ENCODE measurements at regions not wholly inside any gene's neighbourhood (a gene's known extent, or its start where the extent isn't known, plus 50 kb on each side); places are given as distances from the start of the nearest gene placed in this dataset.

- CTCF ChIA-PET: no interaction called here
- DNase-seq: no peak
- Mint-ChIP-seq H3K27me3 (peaks cover 13% of the 10 kb centered on the region), H3K4me3 (no peak overlapping the region), H3K27ac (no peak overlapping the region), H3K9me3 (no peaks in the 10 kb centered on the region), H3K36me3 (no peaks in the 10 kb centered on the region), H3K4me1 (no peaks in the 10 kb centered on the region)
These were observed 294.1 kb downstream of the CDCA7 start for GRCh38 chr2:173648816-173649215.

- H3K4me1 Mint-ChIP-seq: no peaks in the 10 kb centered on the region
- H3K36me3 Mint-ChIP-seq: no peaks in the 10 kb centered on the region
- CTCF ChIA-PET: interaction anchor here (0.5 kb wide), 1 partner anchor 15 kb away, joined by 3 read pairs; no protein-coding TSS in a partner anchor
- H3K27me3 Mint-ChIP-seq: peaks cover 18% of the 10 kb centered on the region
- DNase-seq: no peak
- H3K9me3 Mint-ChIP-seq: no peaks in the 10 kb centered on the region
- H3K27ac Mint-ChIP-seq: no peak overlapping the region
- no peak overlapping the region for H3K4me3 Mint-ChIP-seq
These were observed 295.0 kb downstream of the CDCA7 start for GRCh38 chr2:173649527-173650219.

GRCh38 chr2:173651891-173652290 lies 297.2 kb downstream of the CDCA7 start:
- CTCF ChIA-PET: no interaction called here
- H3K27ac Mint-ChIP-seq: no peak overlapping the region

GRCh38 chr2:173652311-173652710 lies 297.6 kb downstream of the CDCA7 start:
- CTCF ChIA-PET: no interaction called here
- H3K4me3 Mint-ChIP-seq: no peak overlapping the region
- no peaks in the 10 kb centered on the region for H3K36me3 Mint-ChIP-seq
- H3K27me3 Mint-ChIP-seq: peaks cover 14% of the 10 kb centered on the region
- no peaks in the 10 kb centered on the region for H3K9me3 Mint-ChIP-seq
- no peak overlapping the region for H3K27ac Mint-ChIP-seq
- no peak for DNase-seq
- no peaks in the 10 kb centered on the region for H3K4me1 Mint-ChIP-seq

More at GRCh38 chr2:173651891-173652290, 297.2 kb downstream of the CDCA7 start:
- Mint-ChIP-seq H3K9me3 (no peaks in the 10 kb centered on the region), H3K27me3 (peaks cover 14% of the 10 kb centered on the region), H3K4me1 (no peaks in the 10 kb centered on the region), H3K4me3 (no peak overlapping the region), H3K36me3 (no peaks in the 10 kb centered on the region)
- no peak for DNase-seq

- H3K4me3 Mint-ChIP-seq: no peak overlapping the region
- no peak overlapping the region for H3K27ac Mint-ChIP-seq
- H3K36me3 Mint-ChIP-seq: no peaks in the 10 kb centered on the region
- peaks cover 14% of the 10 kb centered on the region for H3K27me3 Mint-ChIP-seq
- CTCF ChIA-PET: no interaction called here
- no peak for DNase-seq
- H3K4me1 Mint-ChIP-seq: no peaks in the 10 kb centered on the region
- no peaks in the 10 kb centered on the region for H3K9me3 Mint-ChIP-seq
These were observed 298.2 kb downstream of the CDCA7 start for GRCh38 chr2:173652767-173653431.

GRCh38 chr2:173653432-173653805 lies 298.7 kb downstream of the CDCA7 start:
- Mint-ChIP-seq H3K4me1 (no peaks in the 10 kb centered on the region), H3K27me3 (peaks cover 14% of the 10 kb centered on the region), H3K27ac (no peak overlapping the region), H3K9me3 (no peaks in the 10 kb centered on the region), H3K4me3 (no peak overlapping the region), H3K36me3 (no peaks in the 10 kb centered on the region)
- DNase-seq: no peak
- CTCF ChIA-PET: no interaction called here

GRCh38 chr2:173654161-173654895 lies 299.7 kb downstream of the CDCA7 start:
- no peaks in the 10 kb centered on the region for H3K9me3 Mint-ChIP-seq
- CTCF ChIA-PET: no interaction called here
- no peaks in the 10 kb centered on the region for H3K36me3 Mint-ChIP-seq
- H3K4me3 Mint-ChIP-seq: no peak overlapping the region
- H3K4me1 Mint-ChIP-seq: no peaks in the 10 kb centered on the region
- DNase-seq: no peak
- H3K27ac Mint-ChIP-seq: no peak overlapping the region
- peaks cover 14% of the 10 kb centered on the region for H3K27me3 Mint-ChIP-seq

GRCh38 chr2:173654896-173655265 lies 300.2 kb downstream of the CDCA7 start:
- peaks cover 12% of the 10 kb centered on the region for H3K27me3 Mint-ChIP-seq
- H3K27ac Mint-ChIP-seq: no peak overlapping the region
- CTCF ChIA-PET: no interaction called here
- DNase-seq: no peak
- no peaks in the 10 kb centered on the region for H3K36me3 Mint-ChIP-seq
- no peaks in the 10 kb centered on the region for H3K4me1 Mint-ChIP-seq
- H3K9me3 Mint-ChIP-seq: no peaks in the 10 kb centered on the region
- no peak overlapping the region for H3K4me3 Mint-ChIP-seq

- no peak for DNase-seq
- Mint-ChIP-seq H3K27me3 (peaks cover 13% of the 10 kb centered on the region), H3K36me3 (no peaks in the 10 kb centered on the region), H3K4me1 (no peaks in the 10 kb centered on the region), H3K4me3 (no peak overlapping the region), H3K9me3 (no peaks in the 10 kb centered on the region), H3K27ac (no peak overlapping the region)
- CTCF ChIA-PET: no interaction called here
These were observed 301.4 kb downstream of the CDCA7 start for GRCh38 chr2:173656086-173656485.

GRCh38 chr2:173657996-173658717 lies 303.5 kb downstream of the CDCA7 start:
- no peak for DNase-seq
- CTCF ChIA-PET: no interaction called here
- Mint-ChIP-seq H3K4me3 (no peak overlapping the region), H3K36me3 (no peaks in the 10 kb centered on the region), H3K27ac (no peak overlapping the region), H3K4me1 (no peaks in the 10 kb centered on the region), H3K27me3 (peaks cover 17% of the 10 kb centered on the region), H3K9me3 (no peaks in the 10 kb centered on the region)

GRCh38 chr2:173658946-173659371 lies 304.3 kb downstream of the CDCA7 start:
- H3K4me3 Mint-ChIP-seq: no peak overlapping the region
- H3K27me3 Mint-ChIP-seq: peaks cover 20% of the 10 kb centered on the region
- H3K4me1 Mint-ChIP-seq: no peaks in the 10 kb centered on the region
- no peak for DNase-seq
- no peaks in the 10 kb centered on the region for H3K36me3 Mint-ChIP-seq
- no peak overlapping the region for H3K27ac Mint-ChIP-seq
- no peaks in the 10 kb centered on the region for H3K9me3 Mint-ChIP-seq
- CTCF ChIA-PET: interaction anchor here (1.1 kb wide), 1 partner anchor 9 kb away, joined by 3 read pairs; no protein-coding TSS in a partner anchor

- H3K9me3 Mint-ChIP-seq: no peaks in the 10 kb centered on the region
- H3K36me3 Mint-ChIP-seq: no peaks in the 10 kb centered on the region
- peaks cover 20% of the 10 kb centered on the region for H3K27me3 Mint-ChIP-seq
- no peak overlapping the region for H3K27ac Mint-ChIP-seq
- DNase-seq: no peak
- CTCF ChIA-PET: interaction anchor here (1.1 kb wide), 1 partner anchor 9 kb away, joined by 3 read pairs; no protein-coding TSS in a partner anchor
- H3K4me1 Mint-ChIP-seq: no peaks in the 10 kb centered on the region
- no peak overlapping the region for H3K4me3 Mint-ChIP-seq
These were observed 304.8 kb downstream of the CDCA7 start for GRCh38 chr2:173659509-173659908.

GRCh38 chr2:173661586-173661985 lies 303.6 kb downstream of the SP3 start:
- Mint-ChIP-seq H3K36me3 (no peaks in the 10 kb centered on the region), H3K27me3 (peaks cover 32% of the 10 kb centered on the region)

GRCh38 chr2:173663353-173663752 lies 301.8 kb downstream of the SP3 start:
- H3K36me3 Mint-ChIP-seq: no peaks in the 10 kb centered on the region
- H3K27me3 Mint-ChIP-seq: peaks cover 36% of the 10 kb centered on the region
- H3K9me3 Mint-ChIP-seq: no peaks in the 10 kb centered on the region
- DNase-seq: no peak
- H3K27ac Mint-ChIP-seq: no peak overlapping the region
- H3K4me1 Mint-ChIP-seq: no peaks in the 10 kb centered on the region
- CTCF ChIA-PET: no interaction called here
- no peak overlapping the region for H3K4me3 Mint-ChIP-seq

More at GRCh38 chr2:173661586-173661985, 303.6 kb downstream of the SP3 start:
- Mint-ChIP-seq H3K9me3 (no peaks in the 10 kb centered on the region), H3K27ac (no peak overlapping the region), H3K4me3 (no peak overlapping the region), H3K4me1 (no peaks in the 10 kb centered on the region)
- no peak for DNase-seq
- CTCF ChIA-PET: no interaction called here
